Stimulated activated CD4-positive, alpha-beta T cell treated with anti-CD3 and anti-CD28 coated beads, TNF-alpha, amount 100 ng/mL, for 4 hours (primary cell): ENCODE measurements at regions not wholly inside any gene's neighbourhood (a gene's known extent, or its start where the extent isn't known, plus 50 kb on each side); places are given as distances from the start of the nearest gene placed in this dataset.

Experiments
- DNase-seq, 3 experiments: peaks; one replicate each; pipeline ENCODE4 v3.0.0-alpha.2; 2020; ENCODE audit warnings: low read depth in 3 of 3

DNA sequence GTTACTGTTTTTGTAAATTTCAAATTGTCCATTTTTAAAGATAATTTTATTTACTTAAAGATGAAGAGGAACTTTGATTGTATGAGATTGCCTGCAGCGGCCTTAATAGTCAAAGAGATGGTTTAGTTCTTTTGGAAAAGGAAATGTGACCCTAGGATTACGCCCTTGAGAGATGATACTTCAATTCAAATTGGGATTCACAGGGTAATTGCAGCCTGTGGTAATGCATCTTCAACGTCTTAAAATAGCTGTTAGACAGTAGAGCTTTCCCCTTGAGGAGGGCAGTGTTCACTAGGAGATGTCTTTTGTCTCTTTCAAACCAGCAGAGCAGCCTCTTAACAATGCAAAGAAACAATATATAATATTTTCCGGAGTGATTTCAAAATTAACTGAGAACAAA lies 127.1 kb downstream of the TAF11L14 start:
- DNase-seq: no peak

DNA sequence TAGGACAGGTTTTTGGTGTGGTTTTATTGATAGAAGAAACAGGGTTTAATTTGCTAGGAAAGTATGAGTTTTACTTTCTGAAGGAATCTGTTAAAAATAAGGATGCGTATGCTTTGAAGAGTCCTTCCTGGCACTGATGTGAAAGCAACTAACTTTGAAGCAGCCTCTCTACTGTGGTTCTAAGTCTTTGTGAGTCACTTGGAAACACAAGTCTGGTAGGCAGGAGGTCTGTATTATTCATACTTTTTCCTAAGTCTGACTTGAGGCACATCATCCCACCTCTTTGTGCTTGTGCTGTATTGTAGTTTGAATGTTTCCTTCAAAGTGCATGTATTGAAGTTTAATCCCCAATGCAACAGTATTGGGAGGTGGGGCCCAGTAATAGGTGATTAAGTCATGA lies 129.0 kb downstream of the TAF11L14 start:
- no peak for DNase-seq

DNA sequence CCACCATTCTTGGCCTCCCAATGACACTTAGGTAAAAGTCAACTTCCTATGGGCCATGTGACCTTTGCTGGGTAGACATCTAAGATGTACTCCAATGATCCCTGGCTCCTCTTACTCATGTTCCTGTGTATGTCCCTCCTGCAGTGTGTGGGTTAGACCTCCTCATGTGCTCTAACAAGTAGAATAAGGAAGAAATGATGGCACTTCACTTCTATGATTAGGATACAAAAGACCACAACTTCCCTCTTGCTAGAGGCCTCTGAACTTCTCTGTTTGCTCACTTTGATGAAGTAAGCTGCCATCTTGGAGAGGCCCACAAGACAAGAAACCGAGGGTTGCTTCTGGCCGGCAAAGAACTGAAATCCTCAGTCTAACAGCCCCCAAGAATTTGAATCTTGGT lies 131.8 kb downstream of the TAF11L14 start:
- DNase-seq: no peak

DNA sequence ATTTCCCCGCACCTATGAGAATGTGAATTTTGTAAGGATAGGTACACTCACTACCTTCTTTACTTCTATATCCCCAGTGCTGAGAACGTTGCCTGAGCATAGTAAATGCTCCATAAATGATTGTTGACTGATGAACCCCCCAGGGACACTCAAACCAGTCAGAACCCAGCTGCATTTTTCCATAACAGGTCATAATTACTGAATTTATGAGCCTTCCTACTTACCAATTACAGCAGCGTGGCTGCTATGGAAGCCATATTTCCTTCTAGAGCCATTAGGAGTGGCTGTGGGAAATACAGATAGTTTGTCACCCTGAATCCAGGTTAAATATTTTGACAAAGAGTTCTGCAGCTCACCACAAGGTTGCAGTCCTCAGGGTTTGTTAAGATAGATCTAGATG lies 135.0 kb downstream of the TAF11L14 start:
- DNase-seq: no peak

DNA sequence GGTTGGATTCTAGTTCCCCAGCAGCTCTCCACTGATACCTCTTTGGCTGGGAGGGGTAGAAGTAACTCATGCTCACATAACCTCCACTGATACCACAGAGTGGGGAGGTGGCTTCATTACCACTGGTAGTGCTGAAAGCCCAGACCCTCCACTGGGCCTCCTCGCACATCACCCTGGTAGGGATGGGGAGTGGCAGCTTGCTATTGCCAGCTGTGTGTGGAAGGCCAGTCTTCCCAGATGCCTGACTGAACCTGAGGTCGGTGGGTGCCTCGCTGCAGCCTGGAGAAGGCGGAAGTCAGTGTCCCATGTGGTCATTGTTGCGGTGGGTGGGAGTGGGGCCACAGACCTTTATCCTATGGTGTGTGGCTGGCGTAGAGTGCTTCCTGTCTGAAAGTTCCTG lies 138.0 kb downstream of the TAF11L14 start:
- DNase-seq: no peak

DNA sequence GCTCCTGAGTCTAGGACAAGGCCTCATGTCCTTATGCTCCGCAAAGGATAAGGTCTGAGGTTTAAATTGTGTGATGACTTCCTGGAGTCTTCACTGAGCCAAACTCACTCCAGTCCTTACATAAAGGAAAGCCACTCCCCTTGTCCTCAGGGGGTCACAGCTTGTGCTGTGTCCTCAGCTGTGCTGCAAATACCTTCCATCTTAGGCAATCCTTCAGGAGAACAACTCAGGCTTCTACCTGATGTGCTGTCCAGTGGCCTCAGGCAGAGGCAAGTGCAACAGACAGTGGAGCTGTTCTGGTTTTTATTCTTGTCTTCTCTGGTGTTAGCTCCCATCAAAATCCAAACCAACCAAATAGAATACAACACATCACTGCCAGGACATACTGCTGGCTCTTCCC lies 151.5 kb downstream of the TAF11L14 start:
- DNase-seq: no peak

DNA sequence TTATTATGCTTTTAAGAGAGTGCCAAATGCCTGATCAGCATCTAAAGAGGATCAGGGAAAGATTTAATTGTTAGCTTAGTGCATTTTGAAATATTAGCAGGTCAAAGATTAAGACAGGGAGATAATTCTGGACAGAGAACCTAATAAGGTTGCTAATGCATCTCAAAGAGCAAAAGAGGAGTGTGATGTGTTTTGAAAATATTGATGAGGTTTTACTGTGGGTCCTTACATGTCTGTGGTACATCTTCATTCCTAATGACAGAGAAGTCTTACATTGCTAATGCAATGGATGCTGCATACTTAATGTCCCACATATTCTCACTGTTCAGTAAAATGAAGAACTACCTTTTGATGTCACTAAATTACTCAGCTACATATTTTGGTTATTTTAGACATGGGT lies 154.1 kb downstream of the TAF11L14 start:
- DNase-seq: no peak

DNA sequence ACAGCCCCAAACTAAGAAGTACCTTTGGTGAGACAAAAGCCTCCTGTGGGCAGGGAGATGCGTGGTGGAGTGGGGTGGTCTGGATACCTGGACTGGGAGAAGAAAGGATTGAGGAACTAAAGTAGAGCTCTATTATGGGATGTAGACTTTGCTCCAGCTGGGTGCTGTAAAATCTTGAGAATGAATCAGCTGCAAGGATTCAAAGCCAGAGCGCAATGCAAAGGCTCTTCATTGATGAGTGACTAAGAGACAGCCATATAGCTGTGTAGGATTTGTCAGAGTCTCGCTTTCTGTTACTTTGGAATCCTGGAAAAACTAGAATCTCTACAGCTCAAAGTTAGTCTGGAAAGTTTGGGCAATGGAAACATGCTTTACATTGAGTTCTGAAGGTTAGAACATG lies 159.9 kb downstream of the TAF11L14 start:
- no peak for DNase-seq

DNA sequence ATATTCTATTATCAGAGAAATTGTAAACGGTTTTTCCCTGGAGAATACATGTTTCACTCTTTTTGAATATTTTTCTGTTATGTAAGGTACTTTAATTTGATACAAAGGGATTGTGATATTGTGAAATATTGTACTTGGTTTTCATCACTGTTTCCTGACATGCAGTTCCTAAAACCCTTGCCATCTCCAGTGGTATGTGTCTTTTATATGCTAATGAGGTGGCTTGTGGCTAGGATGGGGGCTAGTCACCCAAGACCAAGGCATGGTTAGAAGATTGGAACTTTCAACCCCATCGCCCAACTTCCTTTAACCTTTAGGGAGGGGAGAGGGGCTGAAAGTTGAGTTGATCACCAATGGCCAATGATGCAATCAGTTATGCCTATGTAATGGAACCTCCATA lies 160.6 kb downstream of the TAF11L14 start:
- no peak for DNase-seq

DNA sequence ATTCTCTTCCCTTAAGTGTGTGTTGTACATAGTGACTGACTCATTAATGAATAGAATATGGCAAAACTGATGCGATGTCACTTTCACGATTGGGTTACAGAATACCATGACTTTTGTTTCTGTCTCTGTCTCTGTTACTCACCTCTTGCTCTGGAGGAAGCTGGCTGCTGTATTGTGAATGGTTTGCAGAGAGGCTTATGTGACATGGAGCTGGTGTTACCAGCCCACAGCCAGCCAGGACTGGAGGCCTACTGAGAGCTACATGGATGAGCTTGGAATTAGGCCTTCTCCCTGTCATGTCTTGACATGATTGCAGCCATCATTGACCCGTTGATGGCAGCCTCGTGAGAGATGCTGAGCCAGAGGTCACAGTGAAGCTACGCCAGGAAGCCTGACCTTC lies 161.9 kb downstream of the TAF11L14 start:
- DNase-seq: no peak

DNA sequence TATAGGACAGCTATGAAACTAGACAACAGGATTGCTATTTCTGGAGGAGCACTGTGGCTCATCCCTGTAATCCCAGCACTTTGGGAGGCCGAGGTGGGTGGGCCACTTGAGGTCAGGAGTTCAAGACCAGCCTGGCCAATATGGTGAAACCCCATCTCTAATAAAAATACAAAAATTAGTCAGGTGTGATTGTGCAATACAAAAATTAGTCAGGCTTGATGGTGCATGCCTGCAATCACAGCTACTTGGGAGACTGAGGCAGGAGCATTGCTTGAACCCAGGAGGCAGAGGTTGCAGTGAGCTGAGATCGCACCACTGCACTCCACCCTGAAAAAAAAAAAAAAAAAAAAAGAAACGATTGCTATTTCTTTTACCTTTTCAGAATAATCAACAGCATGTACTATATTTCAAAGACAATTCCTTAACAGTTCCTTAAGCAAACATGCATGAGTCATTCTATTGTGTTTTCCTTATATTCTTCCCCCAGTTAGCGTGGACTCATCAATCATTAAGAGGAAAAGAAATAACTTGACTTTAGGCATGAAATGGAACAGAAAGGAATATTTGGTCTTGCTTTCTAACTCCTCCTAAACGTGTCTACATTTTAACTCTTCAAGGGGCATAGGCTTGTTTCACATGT lies 162.6 kb downstream of the TAF11L14 start:
- DNase-seq: no peak

DNA sequence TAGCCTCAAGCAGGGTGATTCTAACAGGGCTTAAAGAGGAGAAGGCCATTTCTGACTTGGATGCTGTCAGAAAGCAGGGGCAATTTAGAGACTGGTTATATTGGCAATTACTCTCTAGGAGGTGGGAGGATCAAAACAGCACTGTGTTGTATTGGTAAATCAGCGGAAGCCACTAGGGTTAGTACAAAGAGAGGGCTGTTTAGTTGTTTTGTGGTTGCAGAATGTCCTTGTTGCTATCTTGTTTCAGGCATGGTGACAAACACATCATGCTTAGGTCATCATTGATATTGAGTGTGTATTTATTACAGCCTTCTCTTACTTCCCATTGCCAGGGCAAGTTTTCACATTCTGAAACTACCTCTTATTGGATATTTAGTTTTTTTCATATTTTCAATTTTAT lies 165.3 kb downstream of the TAF11L14 start:
- DNase-seq: no peak

DNA sequence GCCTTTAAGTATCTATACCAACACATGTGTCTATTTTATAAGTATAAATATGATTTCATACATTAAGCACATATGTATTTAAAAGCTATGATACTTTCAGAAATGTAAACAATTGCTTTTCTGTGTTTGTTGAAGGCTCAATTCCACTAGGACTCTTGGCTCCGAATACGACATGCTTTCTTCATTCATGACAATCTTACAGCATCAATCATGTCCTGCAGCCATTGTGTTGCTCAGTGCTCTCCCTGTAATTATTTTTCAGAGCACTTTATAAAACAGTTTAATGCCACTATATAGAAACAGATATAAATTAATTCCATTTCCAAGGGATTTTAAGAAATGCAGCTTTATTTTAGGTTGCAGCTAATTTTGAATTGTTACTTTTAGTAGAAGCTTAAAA lies 167.3 kb downstream of the TAF11L14 start:
- no peak for DNase-seq

DNA sequence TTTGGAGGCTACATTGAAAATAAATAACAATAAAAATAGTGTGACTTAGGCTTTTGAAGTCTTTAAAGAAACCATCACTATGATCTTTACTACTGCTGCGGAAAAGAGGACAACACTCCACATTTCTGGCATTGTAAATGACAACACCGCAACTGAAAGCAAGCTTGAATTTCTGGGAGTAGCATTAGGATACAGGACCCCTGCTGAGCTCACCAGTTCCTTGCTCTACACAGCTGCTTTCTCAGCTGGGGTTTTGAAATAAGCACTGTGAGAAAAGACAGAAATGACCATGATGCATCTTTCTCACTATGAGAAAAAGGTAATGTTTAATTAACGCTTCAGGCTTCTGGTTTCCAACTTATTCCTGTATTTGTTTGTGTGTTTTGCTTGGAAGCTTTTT lies 168.0 kb downstream of the TAF11L14 start:
- no peak for DNase-seq

DNA sequence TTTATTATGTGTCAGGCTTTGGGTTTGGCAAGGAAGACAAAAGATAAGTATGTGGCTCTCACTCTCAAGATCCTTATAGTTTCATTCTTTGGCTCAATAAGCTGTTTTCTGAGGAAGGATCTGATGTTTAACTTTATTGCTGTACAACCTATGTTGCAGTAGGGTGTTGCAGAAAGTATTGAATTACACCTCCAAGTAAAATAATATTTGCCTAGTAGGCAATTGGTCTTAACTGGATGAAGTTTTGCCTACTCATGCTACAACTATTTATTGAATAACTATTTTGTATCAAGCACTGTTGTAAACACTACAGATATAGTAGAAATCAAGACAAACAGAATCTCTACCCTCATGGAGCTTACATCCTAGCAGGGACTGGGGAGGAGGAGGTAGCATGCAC lies 169.7 kb downstream of the TAF11L14 start:
- no peak for DNase-seq

DNA sequence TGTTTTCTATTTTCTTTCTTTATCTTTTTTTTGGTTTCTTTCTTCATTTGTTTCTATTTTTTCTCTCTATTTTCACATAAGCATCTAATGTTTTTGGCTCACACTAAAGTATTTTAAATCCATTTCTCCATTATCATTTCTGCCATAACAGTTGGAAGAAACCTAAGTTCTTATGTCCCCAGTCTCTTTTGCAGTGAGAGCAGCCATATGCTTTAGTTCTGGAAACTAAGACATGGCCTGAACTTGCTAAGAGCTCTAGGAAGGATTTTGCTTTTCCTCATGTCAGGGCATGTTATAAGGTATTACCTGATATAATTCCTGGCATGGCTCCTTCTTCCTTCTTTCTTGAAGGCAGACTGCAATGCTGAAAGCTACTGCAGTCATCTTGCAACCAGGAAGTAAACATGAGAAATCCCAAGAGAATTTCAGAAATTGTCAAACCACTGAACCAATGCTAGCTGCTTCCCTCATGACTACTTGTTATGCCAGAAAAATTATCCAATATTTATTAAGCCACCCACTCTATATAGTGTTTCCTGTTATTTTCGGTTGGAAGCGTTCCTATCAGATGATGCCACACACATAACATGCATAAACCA lies 171.1 kb downstream of the TAF11L14 start:
- no peak for DNase-seq

DNA sequence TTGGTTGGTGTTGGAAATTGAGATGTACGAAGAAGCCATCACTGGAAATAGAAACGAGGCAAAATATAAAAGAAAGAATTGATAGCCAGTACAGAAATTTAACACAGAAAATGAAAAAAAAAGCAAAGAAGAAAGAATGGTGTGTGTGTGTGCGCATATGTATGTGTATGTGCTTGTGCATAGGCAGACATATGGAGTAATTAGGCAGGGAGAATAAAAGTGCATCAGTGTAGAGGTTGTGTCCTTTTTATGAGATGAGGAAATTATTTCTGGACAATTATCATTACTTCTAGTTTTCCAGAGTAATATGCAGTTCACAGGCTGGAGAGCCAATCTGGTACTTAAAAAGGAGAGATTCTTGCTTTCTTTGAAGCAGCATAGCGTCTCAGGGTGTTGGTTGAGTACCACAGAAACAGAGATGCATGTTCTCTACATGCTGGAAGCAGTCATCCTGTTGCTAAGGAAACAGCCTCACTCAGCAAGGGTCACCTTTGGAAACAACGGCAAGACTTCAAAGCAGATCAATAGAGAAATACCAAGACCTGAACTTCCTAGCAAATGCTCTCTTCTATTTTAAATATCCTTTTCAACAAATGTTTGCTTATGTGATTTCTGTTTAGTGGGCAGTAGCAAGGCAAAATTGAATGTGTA lies 172.7 kb downstream of the TAF11L14 start:
- DNase-seq: no peak

DNA sequence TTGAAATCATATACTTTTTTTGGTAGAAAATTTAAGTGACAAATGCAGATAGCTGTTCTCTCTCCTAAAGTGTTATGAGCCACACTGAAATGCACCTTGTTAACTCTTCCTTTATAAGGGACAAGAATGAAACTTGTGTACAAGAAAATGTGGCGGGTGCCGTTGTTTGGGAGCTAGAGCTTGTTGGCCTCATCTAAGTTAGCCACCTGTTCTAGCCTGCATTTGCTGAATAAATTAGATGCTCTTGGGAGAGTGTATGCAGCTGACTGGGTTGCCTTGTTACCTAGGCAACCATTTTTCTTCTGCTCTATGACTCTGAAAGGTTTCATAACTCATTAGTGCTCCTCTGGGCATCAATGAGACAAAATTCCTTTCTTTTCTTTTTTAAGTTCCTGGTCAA lies 174.3 kb downstream of the TAF11L14 start:
- DNase-seq: no peak

DNA sequence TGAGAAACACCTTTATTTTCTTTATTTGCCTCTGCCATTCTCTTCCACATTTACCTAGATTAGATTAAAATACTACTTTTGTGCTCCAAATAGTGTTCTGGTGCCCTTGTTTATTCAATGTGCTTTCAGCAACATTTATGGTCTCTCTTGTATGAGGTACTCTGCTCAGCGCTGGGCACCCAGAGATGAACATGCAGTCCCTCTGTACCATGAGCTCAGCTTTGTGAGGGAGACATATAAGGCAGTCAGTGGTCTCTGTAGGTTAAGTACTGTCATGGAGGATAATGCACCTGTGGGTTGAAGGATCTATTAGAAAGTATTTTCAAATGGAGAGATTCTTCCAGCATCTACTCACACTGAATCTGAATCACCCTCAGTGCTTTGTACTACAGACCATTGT lies 176.5 kb downstream of the TAF11L14 start:
- no peak for DNase-seq

DNA sequence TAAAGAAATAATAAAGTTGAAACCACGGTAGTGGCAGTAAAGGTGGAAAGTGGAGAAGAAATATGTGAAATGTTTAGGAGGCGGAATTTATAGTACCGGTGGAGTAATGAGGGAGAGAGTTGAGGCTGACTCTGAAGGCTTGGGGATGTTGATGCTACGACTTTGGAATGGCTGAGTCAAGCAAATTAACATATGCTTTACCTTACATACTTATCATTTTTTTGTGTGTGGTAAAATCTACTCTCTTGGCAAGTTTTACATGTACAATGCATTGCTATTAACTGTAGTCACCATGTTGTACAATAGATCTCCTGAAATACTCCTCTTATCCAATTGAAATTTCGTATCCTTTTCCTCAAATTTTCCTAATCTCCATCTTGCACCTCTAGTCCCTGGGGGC lies 179.0 kb downstream of the TAF11L14 start:
- DNase-seq: no peak

DNA sequence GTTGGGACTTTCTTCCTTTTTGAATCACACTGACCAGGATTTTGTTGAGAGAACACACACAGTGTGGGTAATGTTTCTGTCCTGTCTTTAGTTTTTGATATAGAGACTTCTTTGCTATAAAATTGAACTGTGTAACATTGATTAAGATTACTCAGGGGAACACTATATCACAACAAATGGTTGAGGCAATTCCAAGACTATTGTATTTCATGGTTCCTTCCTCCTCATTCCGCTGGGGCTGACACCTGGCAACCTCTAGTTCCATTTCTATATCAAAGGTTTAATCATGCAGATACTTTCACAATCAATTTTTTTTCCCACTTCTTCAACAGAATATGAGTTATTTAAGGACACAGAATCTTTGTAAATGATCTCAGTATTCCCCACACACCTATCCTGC lies 182.2 kb downstream of the TAF11L14 start:
- DNase-seq: no peak

DNA sequence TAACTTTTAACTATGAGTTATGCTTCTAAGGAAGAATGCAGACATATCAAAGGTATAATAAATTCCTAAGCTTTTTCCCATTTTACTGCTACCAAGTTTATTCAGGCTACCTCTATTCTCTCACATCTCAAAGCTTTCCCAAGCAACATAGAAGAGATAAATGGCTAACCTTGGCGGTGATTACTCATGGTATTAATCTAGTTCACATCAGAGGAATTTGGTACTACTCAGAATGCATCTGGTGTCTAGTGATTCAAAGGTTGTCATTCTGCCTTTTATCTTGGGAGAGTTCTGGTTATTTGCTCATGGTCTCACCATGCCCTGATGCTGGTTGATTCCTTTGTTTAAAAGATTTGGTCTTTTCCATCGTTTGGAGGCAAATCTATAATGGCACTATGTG lies 182.7 kb downstream of the TAF11L14 start:
- DNase-seq: no peak

DNA sequence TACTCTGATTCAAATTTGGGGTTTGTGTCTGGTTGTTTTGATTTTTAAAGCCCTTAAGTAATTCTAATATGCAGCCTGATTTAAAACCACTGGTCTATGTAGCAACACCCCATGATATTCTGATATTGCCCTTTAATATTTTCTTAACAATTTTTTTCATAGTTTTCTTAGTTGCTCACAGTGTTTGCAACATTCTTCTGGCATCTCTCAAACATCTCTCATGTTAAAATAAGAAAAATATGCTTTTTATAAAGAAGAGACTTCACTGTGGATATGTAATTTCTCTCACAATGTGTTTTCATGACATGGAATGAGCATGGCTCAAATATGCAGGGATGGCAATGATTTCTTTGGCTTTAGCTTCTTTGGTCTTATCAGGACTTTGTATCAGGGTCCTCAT lies 183.7 kb downstream of the TAF11L14 start:
- DNase-seq: no peak

DNA sequence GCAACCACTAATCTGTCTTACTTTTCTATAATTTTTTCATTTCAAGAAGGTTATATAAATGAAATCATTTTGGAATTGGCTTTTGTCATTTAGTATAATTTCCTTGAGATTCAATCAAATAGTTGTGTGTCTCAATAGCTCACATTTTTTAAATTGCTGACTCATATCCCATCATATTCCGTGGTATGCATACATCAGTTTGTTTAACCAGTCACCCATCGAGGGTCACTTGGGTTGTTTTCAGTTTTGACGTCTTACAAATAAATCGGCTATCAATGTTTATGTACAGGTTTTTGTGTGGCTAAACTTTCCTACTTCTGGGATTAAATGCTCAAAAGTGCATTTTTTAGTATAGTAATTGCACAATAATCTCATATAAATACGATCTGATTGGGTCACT lies 185.5 kb downstream of the TAF11L14 start:
- DNase-seq: no peak
